ENCODE measurements at regions not wholly inside any gene's neighbourhood (a gene's known extent, or its start where the extent isn't known, plus 50 kb on each side); places are given as distances from the start of the nearest gene placed in this dataset.
"Not testable (repeated sequence)": the region's sequence is repeated elsewhere in the genome, so short reads cannot be mapped to it uniquely, and the experiment has no call there.

DNA sequence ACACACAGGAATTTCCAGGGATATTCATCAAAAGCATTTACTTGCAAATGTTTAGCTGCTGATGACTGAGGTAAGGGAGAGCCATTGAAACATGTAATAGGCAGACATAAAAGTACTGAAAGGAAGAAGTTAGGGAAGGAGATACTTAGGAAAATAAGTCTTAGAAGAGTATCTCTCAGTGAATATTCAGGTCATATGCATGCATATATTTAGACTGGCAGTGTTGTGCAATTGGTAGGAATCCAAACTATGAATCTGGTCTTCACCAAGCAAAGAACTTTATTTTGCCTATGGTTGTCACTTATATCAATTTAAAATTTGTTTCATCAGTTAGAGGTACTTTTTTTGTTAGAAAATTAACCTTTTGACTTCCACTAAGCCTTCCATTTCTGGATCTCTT is 1490.7 kb downstream of the SUCLG1 start:
- TF ChIP-seq CTCF (IDR thresholded peaks at IDR 0.05; ENCODE audit: low read depth, low read length, missing control alignments): no peak
- no peak overlapping the region for H3K4me3 ChIP-seq (replicated peaks; ENCODE audit: low read depth, low read length)
- DNase-seq (ENCODE audit: extremely low read depth, low read depth): no peak

GRCh38 chr2:82964341-82964740 is 1494.7 kb downstream of the SUCLG1 start:
- TF ChIP-seq CTCF (IDR thresholded peaks at IDR 0.05; ENCODE audit: low read depth, low read length, missing control alignments): no peak
- no peak overlapping the region for H3K4me3 ChIP-seq (replicated peaks; ENCODE audit: low read depth, low read length)
- no peak for DNase-seq (ENCODE audit: extremely low read depth, low read depth)

GRCh38 chr2:82959727-82960126 is 1499.4 kb downstream of the SUCLG1 start:
- no peak for TF ChIP-seq CTCF (IDR thresholded peaks at IDR 0.05; ENCODE audit: low read depth, low read length, missing control alignments)
- no peak for DNase-seq (ENCODE audit: extremely low read depth, low read depth)
- no peak overlapping the region for H3K4me3 ChIP-seq (replicated peaks; ENCODE audit: low read depth, low read length)

- DNase-seq (ENCODE audit: extremely low read depth, low read depth): no peak
- no peak for TF ChIP-seq CTCF (IDR thresholded peaks at IDR 0.05; ENCODE audit: low read depth, low read length, missing control alignments)
- no peak overlapping the region for H3K4me3 ChIP-seq (replicated peaks; ENCODE audit: low read depth, low read length)
These were observed 1504.2 kb downstream of the SUCLG1 start for GRCh38 chr2:82954868-82955267.

DNA sequence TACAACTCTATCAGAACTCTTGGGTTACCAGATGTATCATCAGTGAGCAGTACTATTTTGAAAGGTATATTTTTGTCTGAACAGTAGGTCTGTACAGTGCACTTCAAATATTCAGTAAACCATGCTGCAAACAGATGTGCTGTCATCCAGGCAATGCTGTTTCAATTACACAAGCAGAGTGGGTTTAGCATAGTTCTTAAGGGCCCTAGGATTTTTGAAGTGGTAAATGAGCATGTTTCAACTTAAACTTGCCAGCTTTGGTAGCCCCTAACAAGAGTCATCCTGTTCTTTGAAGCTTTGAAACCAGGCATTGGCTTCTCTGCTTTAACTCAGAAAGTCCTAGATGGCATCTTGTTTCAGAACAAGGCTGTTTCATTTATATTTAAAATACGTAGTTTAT is 1519.9 kb downstream of the SUCLG1 start:
- no peak overlapping the region for H3K4me3 ChIP-seq (replicated peaks; ENCODE audit: low read depth, low read length)
- no peak for TF ChIP-seq CTCF (IDR thresholded peaks at IDR 0.05; ENCODE audit: low read depth, low read length, missing control alignments)
- no peak for DNase-seq (ENCODE audit: extremely low read depth, low read depth)

DNA sequence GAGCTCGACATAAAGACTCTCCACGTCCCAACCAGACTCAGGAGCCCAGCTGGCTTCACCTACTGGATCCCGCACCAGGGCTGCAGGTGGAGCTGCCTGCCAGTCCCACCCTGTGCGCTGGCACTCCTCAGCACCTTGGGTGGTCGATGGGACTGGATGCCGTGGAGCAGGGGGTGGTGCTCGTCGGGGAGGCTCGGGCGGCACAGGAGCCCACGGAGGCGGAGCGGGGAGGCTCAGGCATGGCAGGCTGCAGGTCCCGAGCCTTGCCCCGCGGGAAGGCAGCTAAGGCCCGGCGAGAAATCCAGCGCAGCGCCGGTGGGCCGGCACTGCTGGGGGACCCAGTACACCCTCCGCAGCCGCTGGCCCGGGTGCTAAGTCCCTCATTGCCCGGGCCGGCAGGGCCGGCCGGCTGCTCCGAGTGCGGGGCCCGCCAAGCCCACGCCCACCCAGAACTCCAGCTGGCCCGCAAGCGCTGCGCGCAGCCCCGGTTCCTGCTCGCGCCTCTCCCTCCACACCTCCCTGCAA is 1520.7 kb downstream of the SUCLG1 start:
- not testable (repeated sequence) for H3K4me3 ChIP-seq (replicated peaks; ENCODE audit: low read depth, low read length); DNase-seq (ENCODE audit: extremely low read depth, low read depth)

- TF ChIP-seq CTCF (IDR thresholded peaks at IDR 0.05; ENCODE audit: low read depth, low read length, missing control alignments): no peak
- DNase-seq (ENCODE audit: extremely low read depth, low read depth): no peak
- H3K4me3 ChIP-seq (replicated peaks; ENCODE audit: low read depth, low read length): no peak overlapping the region
These were observed 1545.5 kb downstream of the SUCLG1 start for GRCh38 chr2:82913566-82913965.
